ENCODE measurements at regions not wholly inside any gene's neighbourhood (a gene's known extent, or its start where the extent isn't known, plus 50 kb on each side); places are given as distances from the start of the nearest gene placed in this dataset.
"Not testable (repeated sequence)": the region's sequence is repeated elsewhere in the genome, so short reads cannot be mapped to it uniquely, and the experiment has no call there.

GRCh38 chr4:163243297-163243981 lies 76.7 kb upstream of the NAF1 start:
- Mint-ChIP-seq H3K9me3 (no peaks in the 10 kb centered on the region), H3K27me3 (ENCODE audit: low read depth, poor library complexity) (peaks cover 2% of the 10 kb centered on the region), H3K4me1 (peaks cover 31% of the 10 kb centered on the region), H3K36me3 (ENCODE audit: low read depth) (no peaks in the 10 kb centered on the region), H3K4me3 (no peak overlapping the region), H3K27ac (peak overlapping the region; percentile 29)
- TF ChIP-seq, protein P1, sequence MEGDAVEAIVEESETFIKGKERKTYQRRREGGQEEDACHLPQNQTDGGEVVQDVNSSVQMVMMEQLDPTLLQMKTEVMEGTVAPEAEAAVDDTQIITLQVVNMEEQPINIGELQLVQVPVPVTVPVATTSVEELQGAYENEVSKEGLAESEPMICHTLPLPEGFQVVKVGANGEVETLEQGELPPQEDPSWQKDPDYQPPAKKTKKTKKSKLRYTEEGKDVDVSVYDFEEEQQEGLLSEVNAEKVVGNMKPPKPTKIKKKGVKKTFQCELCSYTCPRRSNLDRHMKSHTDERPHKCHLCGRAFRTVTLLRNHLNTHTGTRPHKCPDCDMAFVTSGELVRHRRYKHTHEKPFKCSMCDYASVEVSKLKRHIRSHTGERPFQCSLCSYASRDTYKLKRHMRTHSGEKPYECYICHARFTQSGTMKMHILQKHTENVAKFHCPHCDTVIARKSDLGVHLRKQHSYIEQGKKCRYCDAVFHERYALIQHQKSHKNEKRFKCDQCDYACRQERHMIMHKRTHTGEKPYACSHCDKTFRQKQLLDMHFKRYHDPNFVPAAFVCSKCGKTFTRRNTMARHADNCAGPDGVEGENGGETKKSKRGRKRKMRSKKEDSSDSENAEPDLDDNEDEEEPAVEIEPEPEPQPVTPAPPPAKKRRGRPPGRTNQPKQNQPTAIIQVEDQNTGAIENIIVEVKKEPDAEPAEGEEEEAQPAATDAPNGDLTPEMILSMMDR (IDR thresholded peaks at IDR 0.05), result no peak
- peak; percentile 9 for DNase-seq

DNA sequence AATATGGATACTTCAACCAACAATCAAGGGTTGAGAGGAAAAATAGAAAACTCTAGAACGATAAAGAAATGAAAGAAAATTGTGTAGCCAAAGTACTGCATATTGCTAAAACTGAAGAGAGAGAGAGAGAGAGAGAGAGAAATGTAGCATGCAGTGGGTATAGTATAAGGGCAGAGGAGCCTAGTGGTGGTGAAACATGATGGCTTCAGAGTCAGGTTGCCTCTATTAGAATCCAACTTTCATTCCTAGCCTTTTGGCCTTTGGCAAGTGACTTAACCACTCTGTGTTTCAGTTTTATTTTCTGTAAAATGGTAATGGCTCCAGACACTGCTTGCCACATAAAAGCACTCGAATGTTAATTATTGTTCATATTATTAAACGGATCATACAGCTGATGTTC lies 71.2 kb upstream of the NAF1 start:
- Mint-ChIP-seq H3K4me3 (no peak overlapping the region), H3K4me1 (peaks cover 5% of the 10 kb centered on the region), H3K36me3 (ENCODE audit: low read depth) (peaks cover 6% of the 10 kb centered on the region), H3K9me3 (peaks cover 19% of the 10 kb centered on the region), H3K27ac (no peak overlapping the region), H3K27me3 (ENCODE audit: low read depth, poor library complexity) (peaks cover 2% of the 10 kb centered on the region)
- no peak for DNase-seq
- TF ChIP-seq, protein P1 (IDR thresholded peaks at IDR 0.05), result no peak

DNA sequence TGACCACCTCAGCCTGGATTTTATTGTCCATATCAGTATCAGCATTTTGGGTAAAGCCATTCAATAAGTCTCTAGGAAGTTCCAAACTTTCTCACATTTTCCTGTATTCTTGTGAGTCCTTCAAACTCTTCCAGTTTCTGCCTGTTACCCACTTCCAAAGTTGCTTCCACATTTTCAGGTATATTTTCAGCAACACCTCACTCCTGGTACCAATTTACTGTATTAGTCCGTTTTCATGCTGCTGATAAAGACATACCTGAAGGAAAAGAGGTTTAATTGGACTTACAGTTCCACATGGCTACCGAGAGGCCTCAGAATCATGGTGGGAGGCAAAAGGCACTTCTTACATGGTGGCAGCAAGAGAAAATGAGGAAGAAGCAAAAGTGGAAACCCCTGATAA lies 69.7 kb upstream of the NAF1 start:
- not testable (repeated sequence) for H3K27ac Mint-ChIP-seq

DNA sequence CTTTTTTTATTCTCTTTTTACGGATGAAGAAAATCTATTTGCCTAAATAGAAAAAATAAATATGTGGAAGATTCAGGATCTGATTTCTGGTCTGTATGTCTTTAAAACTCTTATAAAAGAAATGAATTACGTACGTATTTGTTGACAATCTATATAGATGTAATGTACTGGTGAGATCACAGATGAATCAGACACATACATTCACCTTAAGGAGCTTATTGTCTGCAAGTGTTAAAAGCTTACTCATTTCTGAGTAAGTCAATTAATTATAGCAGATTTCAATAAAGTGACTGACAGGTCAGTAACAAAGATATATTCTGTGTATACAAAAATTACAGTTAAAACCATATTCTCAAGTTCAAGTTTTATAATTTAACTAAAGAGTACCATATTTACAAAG lies 66.6 kb upstream of the NAF1 start:
- Mint-ChIP-seq H3K36me3 (ENCODE audit: low read depth) (peaks cover 6% of the 10 kb centered on the region), H3K27me3 (ENCODE audit: low read depth, poor library complexity) (peaks cover 2% of the 10 kb centered on the region), H3K4me1 (no peaks in the 10 kb centered on the region), H3K9me3 (peaks cover 20% of the 10 kb centered on the region), H3K27ac (no peak overlapping the region), H3K4me3 (no peak overlapping the region)
- DNase-seq, result no peak
- TF ChIP-seq, protein P1 (IDR thresholded peaks at IDR 0.05), result no peak

More for the DNA sequence above, 69.7 kb upstream of the NAF1 start:
- H3K27me3 Mint-ChIP-seq (ENCODE audit: low read depth, poor library complexity); H3K4me1 Mint-ChIP-seq; H3K36me3 Mint-ChIP-seq (ENCODE audit: low read depth); H3K4me3 Mint-ChIP-seq; DNase-seq: not testable (repeated sequence)
- peaks cover 19% of the 10 kb centered on the region for H3K9me3 Mint-ChIP-seq

GRCh38 chr4:163228648-163229047 lies 62.0 kb upstream of the NAF1 start:
- no peak for DNase-seq
- TF ChIP-seq, protein P1 (IDR thresholded peaks at IDR 0.05), result no peak
- peaks cover 2% of the 10 kb centered on the region for H3K27me3 Mint-ChIP-seq (ENCODE audit: low read depth, poor library complexity)
- H3K9me3 Mint-ChIP-seq, result peaks cover 14% of the 10 kb centered on the region
- no peaks in the 10 kb centered on the region for H3K36me3 Mint-ChIP-seq (ENCODE audit: low read depth)
- H3K4me3 Mint-ChIP-seq, result no peak overlapping the region
- no peaks in the 10 kb centered on the region for H3K4me1 Mint-ChIP-seq
- H3K27ac Mint-ChIP-seq, result no peak overlapping the region

- TF ChIP-seq, protein P1 (IDR thresholded peaks at IDR 0.05), result no peak
- H3K27me3 Mint-ChIP-seq (ENCODE audit: low read depth, poor library complexity), result no peaks in the 10 kb centered on the region
- no peak overlapping the region for H3K27ac Mint-ChIP-seq
- H3K9me3 Mint-ChIP-seq, result no peaks in the 10 kb centered on the region
- no peaks in the 10 kb centered on the region for H3K4me1 Mint-ChIP-seq
- no peak for DNase-seq
- H3K4me3 Mint-ChIP-seq, result no peak overlapping the region
- H3K36me3 Mint-ChIP-seq (ENCODE audit: low read depth), result no peaks in the 10 kb centered on the region
Observed at GRCh38 chr4:163221467-163221866, 54.8 kb upstream of the NAF1 start.

Measured in nephron progenitor cell (in vitro differentiated cells).